RWPE1 (cell line): ENCODE measurements at regions not wholly inside any gene's neighbourhood (a gene's known extent, or its start where the extent isn't known, plus 50 kb on each side); places are given as distances from the start of the nearest gene placed in this dataset.
"Not testable (repeated sequence)": the region's sequence is repeated elsewhere in the genome, so short reads cannot be mapped to it uniquely, and the experiment has no call there.

Source experiments
- CTCF ChIA-PET: fragments of 350-600 bp; sonication (Branson Sonifier 250); formaldehyde crosslinking; extraction: SDS; loops from one replicate; lab custom pipeline; 2021; lab: Yijun Ruan, JAX
- POLR2A ChIA-PET: fragments of 400-600 bp; formaldehyde crosslinking; extraction: SDS; loops from one replicate; lab custom pipeline; 2020; ENCODE audit warnings: antibody characterized with exemption; ENCODE audit not compliant: low non-redundant PET; lab: Yijun Ruan, JAX
- DNase-seq: peaks from one replicate; pipeline ENCODE4 v3.0.0; 2012; ENCODE audit warnings: low spot score
- H3K27ac ChIP-seq: fragments of 450-650 bp; 2 replicates; pipeline ENCODE4 v1.5.1; 2017
- TF ChIP-seq, protein P1 (sequence below): fragments of 450-650 bp; conservative IDR thresholded peaks from 2 replicates; pipeline ENCODE4 v1.5.1; 2017; ENCODE audit warnings: low read depth, mild to moderate bottlenecking

DNA sequence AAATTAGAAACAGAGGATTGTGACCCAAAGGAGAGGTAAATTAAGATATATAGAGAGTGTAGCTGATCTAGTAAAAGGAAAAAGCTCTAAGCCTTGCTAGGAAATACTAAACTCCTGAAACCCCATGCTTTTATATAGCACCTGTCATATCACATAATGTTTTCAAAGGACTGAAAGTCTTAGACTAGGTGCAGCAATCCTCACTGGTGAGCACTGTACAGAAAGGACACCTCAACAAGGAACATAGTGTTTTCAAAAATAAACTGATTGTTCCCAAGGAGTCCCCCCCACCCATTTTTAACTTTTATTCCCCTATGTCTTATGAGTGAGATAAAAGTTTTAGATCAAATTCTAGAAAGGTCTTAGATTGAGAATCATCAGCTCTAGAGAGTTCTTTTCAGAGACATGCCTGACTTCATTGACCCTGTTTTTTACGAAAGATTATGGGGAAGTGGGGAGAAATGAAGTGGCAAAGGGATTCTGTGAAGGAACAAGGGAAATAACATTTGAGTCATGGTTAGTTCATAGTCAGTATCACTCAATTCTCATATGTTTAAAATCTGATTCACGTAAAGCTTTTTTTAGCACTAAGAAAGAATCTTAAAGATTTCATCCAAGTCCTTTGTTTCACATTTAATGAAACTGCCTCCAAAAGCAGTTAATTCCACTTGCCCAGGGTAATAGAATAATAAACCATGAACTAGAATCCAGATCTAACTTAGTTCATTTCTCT lies 166.4 kb downstream of the CYB561 start:
- TF ChIP-seq, protein P1, sequence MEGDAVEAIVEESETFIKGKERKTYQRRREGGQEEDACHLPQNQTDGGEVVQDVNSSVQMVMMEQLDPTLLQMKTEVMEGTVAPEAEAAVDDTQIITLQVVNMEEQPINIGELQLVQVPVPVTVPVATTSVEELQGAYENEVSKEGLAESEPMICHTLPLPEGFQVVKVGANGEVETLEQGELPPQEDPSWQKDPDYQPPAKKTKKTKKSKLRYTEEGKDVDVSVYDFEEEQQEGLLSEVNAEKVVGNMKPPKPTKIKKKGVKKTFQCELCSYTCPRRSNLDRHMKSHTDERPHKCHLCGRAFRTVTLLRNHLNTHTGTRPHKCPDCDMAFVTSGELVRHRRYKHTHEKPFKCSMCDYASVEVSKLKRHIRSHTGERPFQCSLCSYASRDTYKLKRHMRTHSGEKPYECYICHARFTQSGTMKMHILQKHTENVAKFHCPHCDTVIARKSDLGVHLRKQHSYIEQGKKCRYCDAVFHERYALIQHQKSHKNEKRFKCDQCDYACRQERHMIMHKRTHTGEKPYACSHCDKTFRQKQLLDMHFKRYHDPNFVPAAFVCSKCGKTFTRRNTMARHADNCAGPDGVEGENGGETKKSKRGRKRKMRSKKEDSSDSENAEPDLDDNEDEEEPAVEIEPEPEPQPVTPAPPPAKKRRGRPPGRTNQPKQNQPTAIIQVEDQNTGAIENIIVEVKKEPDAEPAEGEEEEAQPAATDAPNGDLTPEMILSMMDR = no peak

GRCh38 chr17:63282455-63282854 lies 163.7 kb downstream of the CYB561 start:
- TF ChIP-seq, protein P1 = no peak
- ChIA-PET POLR2A (no interaction called here), CTCF (no interaction called here)
- DNase-seq = no peak
- no peak overlapping the region for H3K27ac ChIP-seq

More for the DNA sequence above, 166.4 kb downstream of the CYB561 start:
- no peak overlapping the region for H3K27ac ChIP-seq
- POLR2A ChIA-PET = no interaction called here
- DNase-seq = no peak
- CTCF ChIA-PET = interaction anchor here (0.6 kb wide), 1 partner anchor 303 kb away, joined by 4 read pairs; no protein-coding TSS in a partner anchor

DNA sequence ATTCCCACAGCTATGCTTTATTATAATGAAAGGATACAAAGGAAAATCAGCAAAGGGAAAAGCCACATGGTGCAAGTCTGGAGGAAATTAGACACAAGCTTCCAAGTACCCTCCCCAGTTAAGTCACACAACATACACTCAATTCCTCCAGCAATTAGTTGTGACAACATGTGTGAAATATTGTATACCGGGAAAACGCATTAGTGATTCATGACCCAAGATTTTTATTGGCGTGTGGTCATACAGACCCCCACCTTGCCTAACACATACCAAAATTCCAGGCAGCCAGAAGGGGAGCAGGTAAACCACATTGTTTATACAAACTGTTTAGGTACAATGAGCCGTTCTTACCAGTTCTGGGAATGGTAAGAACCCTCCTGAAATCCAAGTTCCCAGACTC lies 160.6 kb downstream of the CYB561 start:
- POLR2A ChIA-PET = no interaction called here
- CTCF ChIA-PET = no interaction called here
- no peak for DNase-seq
- no peak overlapping the region for H3K27ac ChIP-seq
- TF ChIP-seq, protein P1 = no peak

DNA sequence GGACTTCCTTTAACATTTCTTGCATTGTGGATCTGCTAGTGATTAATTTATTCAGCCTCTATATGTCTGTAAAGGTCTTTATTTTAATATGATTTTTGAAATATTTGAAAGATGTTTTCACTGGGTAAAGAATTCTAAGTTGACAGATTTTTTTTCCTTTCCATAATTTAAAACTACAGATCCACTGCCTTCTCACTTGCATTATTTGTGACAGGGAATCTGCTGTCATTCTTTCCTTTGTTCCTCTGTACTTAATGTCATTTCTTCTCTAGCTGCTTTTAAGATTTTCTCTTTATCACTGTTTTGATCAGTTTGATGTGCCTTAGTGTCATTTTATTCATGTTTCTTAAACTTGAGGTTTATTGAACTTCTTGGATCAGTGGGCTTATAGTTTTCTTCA lies 159.9 kb downstream of the CYB561 start:
- no peak overlapping the region for H3K27ac ChIP-seq
- DNase-seq = no peak
- TF ChIP-seq, protein P1 = no peak
- ChIA-PET CTCF (no interaction called here), POLR2A (no interaction called here)

DNA sequence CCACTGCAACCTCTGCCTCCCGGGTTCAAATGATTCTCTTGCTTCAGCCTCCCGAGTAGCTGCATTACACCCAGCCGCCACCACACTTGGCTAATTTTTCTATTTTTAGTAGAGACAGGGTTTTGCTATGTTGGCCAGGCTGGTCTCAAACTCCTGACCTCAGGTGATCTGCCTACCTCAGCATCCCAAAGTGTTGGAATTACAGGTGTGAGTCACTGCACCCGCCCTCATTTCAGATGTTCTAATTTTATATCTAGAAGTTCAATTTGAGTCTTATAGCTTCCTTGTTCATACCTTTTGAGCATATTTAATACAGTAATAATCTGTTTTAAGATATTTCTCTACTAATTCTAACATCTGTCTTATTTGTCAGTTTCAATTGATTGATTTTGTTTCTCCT lies 159.1 kb downstream of the CYB561 start:
- POLR2A ChIA-PET, H3K27ac ChIP-seq, DNase-seq, CTCF ChIA-PET: not testable (repeated sequence)

GRCh38 chr17:63289931-63290330 lies 156.2 kb downstream of the CYB561 start:
- POLR2A ChIA-PET = no interaction called here
- TF ChIP-seq, protein P1 = no peak
- CTCF ChIA-PET = interaction anchor here (0.6 kb wide), 1 partner anchor 85 kb away, joined by 4 read pairs; no protein-coding TSS in a partner anchor
- no peak for DNase-seq
- no peak overlapping the region for H3K27ac ChIP-seq

DNA sequence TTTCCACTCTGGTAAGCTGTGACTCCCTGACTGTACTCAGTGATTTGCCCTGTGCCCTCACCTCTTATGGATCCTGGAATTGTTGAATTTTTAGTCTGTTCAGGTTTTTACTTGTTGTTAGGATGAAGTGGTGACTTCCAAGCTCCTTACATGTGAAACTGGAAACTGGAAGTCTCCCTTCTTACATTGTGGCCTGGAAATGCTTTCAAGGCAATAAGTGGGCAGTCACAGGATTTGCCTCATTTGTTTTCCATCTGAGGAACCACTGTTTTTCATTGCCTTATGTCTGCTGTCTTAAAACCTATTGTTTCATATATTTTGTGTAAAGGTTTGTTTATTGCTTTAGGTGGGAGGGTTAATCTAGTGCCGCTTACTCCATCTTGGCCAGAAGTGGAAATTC lies 155.8 kb downstream of the CYB561 start:
- H3K27ac ChIP-seq = no peak overlapping the region
- CTCF ChIA-PET = no interaction called here
- no peak for DNase-seq
- TF ChIP-seq, protein P1 = no peak
- POLR2A ChIA-PET = no interaction called here
